ENCODE measurements at regions not wholly inside any gene's neighbourhood (a gene's known extent, or its start where the extent isn't known, plus 50 kb on each side); places are given as distances from the start of the nearest gene placed in this dataset.
"Not testable (repeated sequence)": the region's sequence is repeated elsewhere in the genome, so short reads cannot be mapped to it uniquely, and the experiment has no call there.

- H4K5ac ChIP-seq (ENCODE audit: low read depth, low read length) = no peak overlapping the region
- 94% methylated on average over 7 of the region's 17 CpGs; no CpG with 5 or more reads in 1 of the 2 experiments for WGBS, 2 experiments (ENCODE audit: extremely low coverage in 2 of 2, insufficient read length in 1 of 2)
- TF ChIP-seq NFE2L2 (IDR thresholded peaks at IDR 0.05; ENCODE audit: low read depth, low read length) (no peak), MXI1 (IDR thresholded peaks at IDR 0.05; ENCODE audit: borderline replicate concordance, low read depth, low read length) (no peak), RFX5 (IDR thresholded peaks at IDR 0.05; ENCODE audit: low read depth, low read length) (no peak)
- H3K4me1 ChIP-seq (ENCODE audit: control insufficient read depth, insufficient read depth, low read length) = peaks cover 29% of the 10 kb centered on the region
- intact Hi-C loops (cut with micrococcal nuclease) = no loop called here
- CTCF ChIA-PET = no interaction called here
- H3K9me3 ChIP-seq (ENCODE audit: control insufficient read depth, insufficient read depth, low read length) = no peaks in the 10 kb centered on the region
- H2AFZ ChIP-seq (replicated peaks; ENCODE audit: low read length, poor library complexity) = peak overlapping the region; percentile 37
- peaks cover 13 to 44% of the 10 kb centered on the region in 2 experiments for H3K79me1 ChIP-seq (ENCODE audit: low read depth in 1 of 2, low read length in 2 of 2)
- H3K9ac ChIP-seq (ENCODE audit: low read depth, low read length) = no peak overlapping the region
- peaks cover 15% of the 10 kb centered on the region for H3K9me1 ChIP-seq (ENCODE audit: insufficient read depth, low read length)
- no peak overlapping the region for H3K56ac ChIP-seq (ENCODE audit: extremely low read depth, insufficient read depth, low read length)
- H2BK5ac ChIP-seq (ENCODE audit: low read depth, low read length, poor library complexity, severe bottlenecking) = no peak overlapping the region
- H2BK15ac ChIP-seq (ENCODE audit: low read depth, low read length) = no peak overlapping the region
- no peak overlapping the region for H2AK9ac ChIP-seq (replicated peaks; ENCODE audit: low read depth, low read length, poor library complexity)
- no peak overlapping the region for H3K14ac ChIP-seq (replicated peaks; ENCODE audit: low read depth, low read length)
- dilution Hi-C loops (cut with HindIII; ENCODE audit: low sequenced_read_pairs, unreplicated experiment) = no loop called here
- no peak overlapping the region for H4K8ac ChIP-seq (ENCODE audit: low read depth in 2 of 2, low read length in 2 of 2)
- H4K91ac ChIP-seq (ENCODE audit: insufficient read depth, low read depth, low read length) = no peak overlapping the region
- H3K4me2 ChIP-seq (ENCODE audit: low read depth, low read length) = no peak overlapping the region
- H3K36me3 ChIP-seq (ENCODE audit: control insufficient read depth, insufficient read depth, low read length) = 0 out of 2 replicates have a peak, but pooled peaks cover 4% of the 10 kb centered on the region
- H3K4me3 ChIP-seq (ENCODE audit: insufficient read depth, low read depth, low read length) = no peak overlapping the region
- ATAC-seq (ENCODE audit: low read depth) = no peak
- no peak overlapping the region for H2BK120ac ChIP-seq (ENCODE audit: low read depth, low read length)
- POLR2A ChIA-PET (ENCODE audit: unreplicated experiment) = no interaction called here
- no peak overlapping the region for H3K18ac ChIP-seq (ENCODE audit: low read depth, low read length)
- H2AK5ac ChIP-seq (ENCODE audit: low read depth, low read length) = no peak overlapping the region
- in situ Hi-C loops (cut with MboI; ENCODE audit: low sequenced_read_pairs) = no loop called here
- H3K27me3 ChIP-seq (ENCODE audit: control insufficient read depth, insufficient read depth, low read length) = no peaks in the 10 kb centered on the region
- no peak overlapping the region for H3K23ac ChIP-seq (ENCODE audit: low read depth, low read length)
- BruUV-seq (replicated peaks) = no TSS peak
- peaks cover 22% of the 10 kb centered on the region for H4K20me1 ChIP-seq (ENCODE audit: insufficient read depth, low read length)
- no peak for DNase-seq
- no peak overlapping the region for H3K27ac ChIP-seq (ENCODE audit: insufficient read depth, low read length)
- no peak overlapping the region; the same call in 1 of the 2 replicates for H3K4ac ChIP-seq (ENCODE audit: low read depth, low read length)
- H2BK20ac ChIP-seq (ENCODE audit: low read depth, low read length) = no peak overlapping the region
These were observed 94.6 kb upstream of the GSE1 start for GRCh38 chr16:85518398-85519049.

- H4K8ac ChIP-seq (ENCODE audit: low read depth in 2 of 2, low read length in 2 of 2); dilution Hi-C loops (cut with HindIII; ENCODE audit: low sequenced_read_pairs, unreplicated experiment); H2AK9ac ChIP-seq (replicated peaks; ENCODE audit: low read depth, low read length, poor library complexity); H2BK15ac ChIP-seq (ENCODE audit: low read depth, low read length); H3K9me3 ChIP-seq (ENCODE audit: control insufficient read depth, insufficient read depth, low read length); H2BK120ac ChIP-seq (ENCODE audit: low read depth, low read length); H2AFZ ChIP-seq (replicated peaks; ENCODE audit: low read length, poor library complexity); intact Hi-C loops (cut with micrococcal nuclease); ATAC-seq (ENCODE audit: low read depth); H4K91ac ChIP-seq (ENCODE audit: insufficient read depth, low read depth, low read length); in situ Hi-C loops (cut with MboI; ENCODE audit: low sequenced_read_pairs); H3K4me3 ChIP-seq (ENCODE audit: insufficient read depth, low read depth, low read length); H2AK5ac ChIP-seq (ENCODE audit: low read depth, low read length); H3K27ac ChIP-seq (ENCODE audit: insufficient read depth, low read length); H2BK20ac ChIP-seq (ENCODE audit: low read depth, low read length); H3K36me3 ChIP-seq (ENCODE audit: control insufficient read depth, insufficient read depth, low read length); H3K18ac ChIP-seq (ENCODE audit: low read depth, low read length); H3K9ac ChIP-seq (ENCODE audit: low read depth, low read length); H3K27me3 ChIP-seq (ENCODE audit: control insufficient read depth, insufficient read depth, low read length); H4K5ac ChIP-seq (ENCODE audit: low read depth, low read length); H3K14ac ChIP-seq (replicated peaks; ENCODE audit: low read depth, low read length); H3K4ac ChIP-seq (ENCODE audit: low read depth, low read length); POLR2A ChIA-PET (ENCODE audit: unreplicated experiment); CTCF ChIA-PET; H3K23ac ChIP-seq (ENCODE audit: low read depth, low read length); H3K56ac ChIP-seq (ENCODE audit: extremely low read depth, insufficient read depth, low read length); BruUV-seq (replicated peaks); H3K4me2 ChIP-seq (ENCODE audit: low read depth, low read length); DNase-seq: not testable (repeated sequence)
- Histone ChIP-seq H3K9me1 (ENCODE audit: insufficient read depth, low read length) (peaks cover 15% of the 10 kb centered on the region), H2BK5ac (ENCODE audit: low read depth, low read length, poor library complexity, severe bottlenecking) (peak overlapping the region; percentile 26), H3K79me1 (ENCODE audit: low read depth in 1 of 2, low read length in 2 of 2) (peaks cover 11 to 47% of the 10 kb centered on the region in 2 experiments), H4K20me1 (ENCODE audit: insufficient read depth, low read length) (peaks cover 23% of the 10 kb centered on the region), H3K4me1 (ENCODE audit: control insufficient read depth, insufficient read depth, low read length) (peaks cover 29% of the 10 kb centered on the region)
- WGBS, 2 experiments (ENCODE audit: extremely low coverage in 2 of 2, insufficient read length in 1 of 2) = 40% methylated on average over 1 of the region's 5 CpGs; no CpG with 5 or more reads in 1 of the 2 experiments
These were observed 94.1 kb upstream of the GSE1 start for GRCh38 chr16:85519050-85519440.

Measured in IMR-90 (cell line).